ENCODE measurements at regions not wholly inside any gene's neighbourhood (a gene's known extent, or its start where the extent isn't known, plus 50 kb on each side); places are given as distances from the start of the nearest gene placed in this dataset.
"Not testable (repeated sequence)": the region's sequence is repeated elsewhere in the genome, so short reads cannot be mapped to it uniquely, and the experiment has no call there.

DNA sequence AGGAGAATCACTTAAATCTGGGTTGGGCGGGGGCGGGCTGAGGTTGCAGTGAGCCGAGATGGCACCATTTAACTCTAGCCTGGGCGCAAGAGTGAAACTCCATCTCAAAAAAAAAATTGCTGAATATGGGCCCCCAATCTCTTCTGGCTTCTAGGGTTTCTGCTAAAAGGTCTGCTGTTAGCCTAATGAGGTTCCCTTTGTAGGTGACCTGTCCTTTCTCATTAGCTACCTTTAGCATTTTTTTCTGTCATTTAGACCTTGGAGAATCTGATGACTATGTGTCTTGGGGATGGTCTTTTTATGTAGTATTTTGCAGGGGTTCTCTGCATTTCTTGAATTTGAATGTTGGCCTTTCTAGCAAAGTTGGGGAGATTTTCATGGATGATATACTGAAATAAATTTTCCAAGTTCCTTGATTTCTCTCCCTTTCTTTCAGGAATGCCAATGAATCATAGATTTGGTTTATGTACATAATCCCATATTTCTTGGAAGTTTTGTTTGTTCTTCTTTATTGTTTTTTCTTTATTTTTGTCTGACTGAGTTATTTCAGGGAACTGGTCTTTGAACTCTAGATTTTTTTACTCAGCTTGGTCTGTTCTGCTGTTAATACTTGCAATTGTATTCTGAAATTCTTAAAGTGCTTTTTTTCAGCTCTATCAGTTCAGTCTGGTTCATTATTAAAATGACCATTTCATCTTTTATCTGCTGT lies 181.5 kb downstream of the TTC6 start:
- CTCF ChIA-PET: no interaction called here
- DNase-seq: no peak

DNA sequence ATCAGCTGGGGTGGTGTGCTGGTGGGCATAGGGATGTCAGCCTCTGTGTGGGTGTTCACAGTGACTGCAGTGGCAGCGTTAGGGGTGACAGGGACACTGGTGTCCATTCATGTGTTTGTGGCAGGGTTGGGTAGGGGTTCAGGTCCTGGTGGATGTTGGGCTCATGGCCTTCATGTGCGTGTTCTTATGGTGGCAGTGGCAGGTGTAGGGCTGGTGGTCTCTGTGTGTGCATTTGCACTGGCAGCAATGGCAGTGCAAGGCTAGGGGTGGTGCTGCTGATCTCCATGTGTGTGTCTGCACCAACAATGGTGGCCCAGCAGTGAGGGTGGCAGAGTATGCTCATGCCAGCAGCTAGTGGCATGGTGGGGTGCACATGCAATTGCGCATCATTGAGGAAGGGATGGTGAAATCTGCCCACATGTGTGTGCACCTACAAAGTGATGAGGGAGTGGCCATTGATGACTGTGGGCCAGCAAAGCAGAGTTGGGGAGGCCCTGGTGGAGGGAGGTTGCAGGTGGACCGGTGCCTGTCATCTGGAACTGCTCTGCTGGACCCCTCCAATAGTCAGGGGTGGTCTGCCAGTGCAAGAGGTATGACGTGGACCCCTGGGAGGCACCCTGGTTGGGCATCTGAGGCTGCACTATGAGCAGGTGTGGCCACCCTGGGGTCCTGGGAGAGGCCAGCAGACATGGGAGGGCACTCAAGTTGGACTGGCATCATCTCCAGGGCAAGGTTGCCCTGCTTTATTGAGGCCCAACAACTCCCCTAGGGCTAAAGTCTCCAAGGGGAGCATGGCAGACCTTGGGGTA lies 182.9 kb downstream of the TTC6 start:
- intact Hi-C loops (cut with micrococcal nuclease; ENCODE audit: unreplicated experiment): no loop called here
- Mint-ChIP-seq H3K27ac (ENCODE audit: unreplicated experiment) (no peak overlapping the region), H3K4me3 (ENCODE audit: low read depth, unreplicated experiment) (no peak overlapping the region), H3K9me3 (ENCODE audit: low read depth, unreplicated experiment) (no peaks in the 10 kb centered on the region), H3K4me1 (ENCODE audit: low read depth, unreplicated experiment) (no peaks in the 10 kb centered on the region), H3K36me3 (ENCODE audit: insufficient read depth, unreplicated experiment) (no peaks in the 10 kb centered on the region), H3K27me3 (ENCODE audit: unreplicated experiment) (no peaks in the 10 kb centered on the region)
- BruUV-seq (replicated peaks): no TSS peak
- CTCF ChIA-PET: no interaction called here
- no peak for DNase-seq
- TF ChIP-seq, protein P1, sequence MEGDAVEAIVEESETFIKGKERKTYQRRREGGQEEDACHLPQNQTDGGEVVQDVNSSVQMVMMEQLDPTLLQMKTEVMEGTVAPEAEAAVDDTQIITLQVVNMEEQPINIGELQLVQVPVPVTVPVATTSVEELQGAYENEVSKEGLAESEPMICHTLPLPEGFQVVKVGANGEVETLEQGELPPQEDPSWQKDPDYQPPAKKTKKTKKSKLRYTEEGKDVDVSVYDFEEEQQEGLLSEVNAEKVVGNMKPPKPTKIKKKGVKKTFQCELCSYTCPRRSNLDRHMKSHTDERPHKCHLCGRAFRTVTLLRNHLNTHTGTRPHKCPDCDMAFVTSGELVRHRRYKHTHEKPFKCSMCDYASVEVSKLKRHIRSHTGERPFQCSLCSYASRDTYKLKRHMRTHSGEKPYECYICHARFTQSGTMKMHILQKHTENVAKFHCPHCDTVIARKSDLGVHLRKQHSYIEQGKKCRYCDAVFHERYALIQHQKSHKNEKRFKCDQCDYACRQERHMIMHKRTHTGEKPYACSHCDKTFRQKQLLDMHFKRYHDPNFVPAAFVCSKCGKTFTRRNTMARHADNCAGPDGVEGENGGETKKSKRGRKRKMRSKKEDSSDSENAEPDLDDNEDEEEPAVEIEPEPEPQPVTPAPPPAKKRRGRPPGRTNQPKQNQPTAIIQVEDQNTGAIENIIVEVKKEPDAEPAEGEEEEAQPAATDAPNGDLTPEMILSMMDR (IDR thresholded peaks at IDR 0.05; ENCODE audit: unreplicated experiment): no peak

More for the DNA sequence above, 181.5 kb downstream of the TTC6 start:
- TF ChIP-seq, protein P1 (IDR thresholded peaks at IDR 0.05; ENCODE audit: unreplicated experiment): no peak
- H3K36me3 Mint-ChIP-seq (ENCODE audit: insufficient read depth, unreplicated experiment): no peaks in the 10 kb centered on the region
- no peak overlapping the region for H3K4me3 Mint-ChIP-seq (ENCODE audit: low read depth, unreplicated experiment)
- intact Hi-C loops (cut with micrococcal nuclease; ENCODE audit: unreplicated experiment): no loop called here
- no peaks in the 10 kb centered on the region for H3K9me3 Mint-ChIP-seq (ENCODE audit: low read depth, unreplicated experiment)
- no peaks in the 10 kb centered on the region for H3K4me1 Mint-ChIP-seq (ENCODE audit: low read depth, unreplicated experiment)
- no peaks in the 10 kb centered on the region for H3K27me3 Mint-ChIP-seq (ENCODE audit: unreplicated experiment)
- H3K27ac Mint-ChIP-seq (ENCODE audit: unreplicated experiment): no peak overlapping the region
- no TSS peak for BruUV-seq (replicated peaks)

DNA sequence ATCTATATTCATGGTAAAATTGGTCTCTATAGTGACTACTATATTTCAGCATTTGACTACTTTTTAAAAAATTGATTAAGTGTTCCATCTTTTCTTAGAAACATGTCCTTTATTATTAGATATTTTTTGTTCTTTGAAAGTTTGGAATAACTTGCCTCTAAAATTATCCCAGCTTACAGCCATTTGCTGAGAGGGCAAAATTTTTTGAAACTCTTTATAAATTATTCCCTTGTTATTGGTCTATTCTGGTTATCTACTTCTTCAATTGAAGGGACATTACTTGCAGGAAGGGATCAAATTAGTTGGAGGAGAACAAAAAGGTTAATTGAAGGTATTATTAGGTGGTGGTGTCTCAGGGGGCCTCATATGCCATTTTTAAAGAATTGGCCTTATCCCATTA lies 184.1 kb downstream of the TTC6 start:
- Mint-ChIP-seq H3K4me3 (ENCODE audit: low read depth, unreplicated experiment) (no peak overlapping the region), H3K9me3 (ENCODE audit: low read depth, unreplicated experiment) (no peaks in the 10 kb centered on the region), H3K36me3 (ENCODE audit: insufficient read depth, unreplicated experiment) (no peaks in the 10 kb centered on the region), H3K27ac (ENCODE audit: unreplicated experiment) (no peak overlapping the region), H3K4me1 (ENCODE audit: low read depth, unreplicated experiment) (no peaks in the 10 kb centered on the region), H3K27me3 (ENCODE audit: unreplicated experiment) (no peaks in the 10 kb centered on the region)
- CTCF ChIA-PET: no interaction called here
- BruUV-seq (replicated peaks): no TSS peak
- TF ChIP-seq, protein P1 (IDR thresholded peaks at IDR 0.05; ENCODE audit: unreplicated experiment): no peak
- DNase-seq: no peak
- intact Hi-C loops (cut with micrococcal nuclease; ENCODE audit: unreplicated experiment): no loop called here

DNA sequence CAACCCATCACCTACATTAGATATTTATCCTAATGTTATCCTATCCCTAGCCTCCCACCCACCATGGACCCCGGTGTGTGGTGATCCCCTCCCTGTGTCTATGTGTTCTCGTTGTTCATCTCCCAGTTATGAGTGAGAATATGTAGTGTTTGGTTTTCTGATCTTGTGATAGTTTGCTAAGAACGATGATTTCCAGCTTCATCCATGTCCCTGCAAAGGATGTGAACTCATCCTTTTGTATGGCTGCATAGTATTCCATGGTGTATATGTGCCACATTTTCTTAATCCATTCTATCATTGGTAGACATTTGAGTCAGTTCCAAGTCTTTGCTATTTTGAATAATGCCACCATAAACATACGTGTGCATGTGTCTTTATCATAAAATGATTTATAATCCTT lies 185.3 kb downstream of the TTC6 start:
- H3K27ac Mint-ChIP-seq (ENCODE audit: unreplicated experiment); BruUV-seq (replicated peaks); DNase-seq; H3K4me3 Mint-ChIP-seq (ENCODE audit: low read depth, unreplicated experiment); intact Hi-C loops (cut with micrococcal nuclease; ENCODE audit: unreplicated experiment); H3K9me3 Mint-ChIP-seq (ENCODE audit: low read depth, unreplicated experiment); H3K27me3 Mint-ChIP-seq (ENCODE audit: unreplicated experiment); H3K36me3 Mint-ChIP-seq (ENCODE audit: insufficient read depth, unreplicated experiment); CTCF ChIA-PET; H3K4me1 Mint-ChIP-seq (ENCODE audit: low read depth, unreplicated experiment): not testable (repeated sequence)

DNA sequence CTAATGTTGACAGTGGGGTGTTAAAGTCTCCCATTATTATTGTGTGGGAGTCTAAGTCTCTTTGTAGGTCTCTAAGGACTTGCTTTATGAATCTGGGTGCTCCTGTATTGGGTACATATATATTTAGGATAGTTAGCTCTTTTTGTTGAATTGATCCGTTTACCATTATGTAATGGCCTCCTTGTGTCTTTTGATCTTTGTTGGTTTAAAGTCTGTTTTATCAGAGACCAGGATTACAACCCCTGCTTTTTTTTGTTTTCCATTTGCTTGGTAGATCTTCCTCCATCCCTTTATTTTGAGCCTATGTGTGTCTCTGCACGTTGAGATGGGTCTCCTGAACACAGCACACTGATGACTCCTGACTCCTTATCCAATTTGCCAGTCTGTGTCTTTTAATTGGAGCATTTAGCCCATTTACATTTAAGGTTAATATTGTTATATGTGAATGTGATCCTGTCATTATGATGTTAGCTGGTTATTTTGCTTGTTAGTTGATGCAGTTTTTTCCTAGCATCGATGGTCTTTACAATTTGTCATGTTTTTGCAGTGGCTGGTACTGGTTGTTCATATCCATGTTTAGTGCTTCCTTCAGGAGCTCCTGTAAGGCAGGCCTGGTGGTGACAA lies 188.9 kb downstream of the TTC6 start:
- H3K27me3 Mint-ChIP-seq (ENCODE audit: unreplicated experiment); H3K4me3 Mint-ChIP-seq (ENCODE audit: low read depth, unreplicated experiment); H3K4me1 Mint-ChIP-seq (ENCODE audit: low read depth, unreplicated experiment); H3K36me3 Mint-ChIP-seq (ENCODE audit: insufficient read depth, unreplicated experiment); BruUV-seq (replicated peaks); H3K9me3 Mint-ChIP-seq (ENCODE audit: low read depth, unreplicated experiment); intact Hi-C loops (cut with micrococcal nuclease; ENCODE audit: unreplicated experiment); CTCF ChIA-PET; H3K27ac Mint-ChIP-seq (ENCODE audit: unreplicated experiment); DNase-seq: not testable (repeated sequence)

GRCh38 chr14:37784827-37785223 lies 189.4 kb downstream of the TTC6 start:
- BruUV-seq (replicated peaks); H3K4me1 Mint-ChIP-seq (ENCODE audit: low read depth, unreplicated experiment); H3K27ac Mint-ChIP-seq (ENCODE audit: unreplicated experiment); DNase-seq; H3K27me3 Mint-ChIP-seq (ENCODE audit: unreplicated experiment); intact Hi-C loops (cut with micrococcal nuclease; ENCODE audit: unreplicated experiment); CTCF ChIA-PET; H3K4me3 Mint-ChIP-seq (ENCODE audit: low read depth, unreplicated experiment); H3K36me3 Mint-ChIP-seq (ENCODE audit: insufficient read depth, unreplicated experiment); H3K9me3 Mint-ChIP-seq (ENCODE audit: low read depth, unreplicated experiment): not testable (repeated sequence)

DNA sequence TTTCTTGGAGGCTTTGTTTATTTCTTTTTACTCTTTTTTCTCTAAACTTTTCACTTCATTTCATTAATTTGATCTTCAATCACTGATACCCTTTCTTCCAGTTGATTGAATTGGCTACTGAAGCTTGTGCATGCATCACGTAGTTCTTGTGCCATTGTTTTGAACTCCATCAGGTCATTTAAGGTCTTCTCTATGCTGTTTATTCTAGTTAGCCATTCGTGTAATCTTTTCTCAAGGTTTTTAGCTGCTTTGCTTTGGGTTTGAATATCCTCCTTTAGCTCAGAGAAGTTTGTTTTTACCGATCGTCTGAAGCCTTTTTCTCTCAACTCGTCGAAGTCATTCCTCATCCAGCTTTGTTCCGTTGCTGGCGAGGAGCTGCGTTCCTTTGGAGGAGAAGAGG lies 189.9 kb downstream of the TTC6 start:
- BruUV-seq (replicated peaks); H3K4me3 Mint-ChIP-seq (ENCODE audit: low read depth, unreplicated experiment); DNase-seq; H3K4me1 Mint-ChIP-seq (ENCODE audit: low read depth, unreplicated experiment); CTCF ChIA-PET; H3K27ac Mint-ChIP-seq (ENCODE audit: unreplicated experiment); H3K27me3 Mint-ChIP-seq (ENCODE audit: unreplicated experiment); H3K36me3 Mint-ChIP-seq (ENCODE audit: insufficient read depth, unreplicated experiment); intact Hi-C loops (cut with micrococcal nuclease; ENCODE audit: unreplicated experiment); H3K9me3 Mint-ChIP-seq (ENCODE audit: low read depth, unreplicated experiment): not testable (repeated sequence)

Measured in Calu3 (cell line).